ENCODE measurements at regions not wholly inside any gene's neighbourhood (a gene's known extent, or its start where the extent isn't known, plus 50 kb on each side); places are given as distances from the start of the nearest gene placed in this dataset.

DNA sequence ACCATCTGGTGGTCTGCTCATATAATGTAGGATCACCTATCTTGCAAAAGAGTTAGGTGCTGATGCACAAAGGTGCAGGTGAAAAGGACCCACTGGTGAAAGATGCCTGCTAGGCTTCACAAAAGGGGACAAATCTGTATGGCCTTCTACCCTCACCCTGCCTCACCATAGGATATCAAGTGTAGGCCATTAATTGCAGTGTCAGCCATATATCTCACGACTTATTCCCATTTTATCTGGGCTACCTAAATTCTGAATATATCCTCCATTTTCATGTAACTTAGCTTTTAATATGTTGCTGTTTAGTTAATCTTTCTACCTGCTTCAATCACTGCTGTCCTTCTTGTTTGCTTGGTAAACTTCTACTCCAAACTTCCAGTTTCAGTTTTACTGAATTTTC, 84.2 kb upstream of the DPH5 start:
- H3K36me3 Mint-ChIP-seq: peaks cover 49% of the 10 kb centered on the region
- no peak overlapping the region for H3K4me3 Mint-ChIP-seq
- H3K9me3 Mint-ChIP-seq: peaks cover 23% of the 10 kb centered on the region
- H3K27me3 Mint-ChIP-seq: no peaks in the 10 kb centered on the region
- CTCF ChIA-PET: interaction anchor here (0.6 to 1.2 kb wide), 3 partner anchors 27 to 129 kb away, joined by 3 read pairs; no protein-coding TSS in a partner anchor
- H3K4me1 Mint-ChIP-seq: peaks cover 80% of the 10 kb centered on the region
- DNase-seq: no peak
- peak overlapping the region; percentile 98 for H3K27ac Mint-ChIP-seq

DNA sequence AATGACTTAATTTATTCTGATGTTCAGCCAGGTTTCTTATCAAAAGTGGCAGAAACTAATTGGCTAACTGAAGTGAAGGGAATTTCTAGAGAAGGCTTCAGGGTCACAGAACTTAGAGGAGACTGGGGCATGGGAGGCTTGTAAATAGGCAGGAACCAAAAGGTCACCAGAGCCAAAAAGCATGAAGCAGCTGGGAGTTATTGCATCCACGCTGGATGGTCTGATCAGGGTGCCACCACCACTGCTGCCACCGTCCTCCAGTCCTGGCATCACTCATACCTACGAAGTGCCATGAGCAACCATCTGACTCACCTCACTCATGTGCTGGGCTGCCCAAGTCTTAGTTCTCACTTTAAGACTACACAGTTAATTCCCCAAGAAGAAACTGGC, 82.5 kb upstream of the DPH5 start:
- H3K27ac Mint-ChIP-seq: no peak overlapping the region
- peaks cover 68% of the 10 kb centered on the region for H3K4me1 Mint-ChIP-seq
- CTCF ChIA-PET: interaction anchor here (1.4 kb wide), 1 partner anchor 15 kb away, joined by 3 read pairs; no protein-coding TSS in a partner anchor
- no peaks in the 10 kb centered on the region for H3K27me3 Mint-ChIP-seq
- H3K36me3 Mint-ChIP-seq: peaks cover 37% of the 10 kb centered on the region
- H3K9me3 Mint-ChIP-seq: peaks cover 15% of the 10 kb centered on the region
- H3K4me3 Mint-ChIP-seq: no peak overlapping the region
- DNase-seq: no peak

DNA sequence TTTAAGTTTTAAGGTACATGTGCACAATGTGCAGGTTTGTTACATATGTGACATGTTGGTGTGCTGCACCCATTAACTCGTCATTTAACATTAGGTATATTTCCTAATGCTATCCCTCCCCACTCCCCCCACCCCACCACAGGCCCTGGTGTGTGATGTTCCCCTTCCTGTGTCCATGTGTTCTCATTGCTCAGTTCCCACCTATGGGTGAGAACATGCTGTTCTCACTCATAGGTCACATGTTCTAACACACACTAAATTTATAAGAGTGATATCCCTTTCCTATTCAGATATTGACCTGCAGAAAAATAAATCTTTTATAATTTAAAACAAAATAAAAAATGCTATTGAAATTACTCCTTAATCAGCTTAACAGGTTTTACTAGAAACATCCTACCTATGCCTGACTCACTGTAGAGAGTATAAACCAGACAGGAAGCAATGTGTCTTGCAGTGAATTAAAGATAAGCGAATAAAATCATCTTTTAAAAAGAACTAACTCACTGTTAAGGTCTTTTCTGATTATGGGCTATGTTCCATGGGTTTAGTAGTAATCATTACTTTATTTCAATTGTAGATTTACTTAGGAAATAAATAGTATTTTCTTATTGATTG, 82.0 kb upstream of the DPH5 start:
- peaks cover 15% of the 10 kb centered on the region for H3K9me3 Mint-ChIP-seq
- no peaks in the 10 kb centered on the region for H3K27me3 Mint-ChIP-seq
- no peak for DNase-seq
- H3K4me1 Mint-ChIP-seq: peaks cover 63% of the 10 kb centered on the region
- H3K4me3 Mint-ChIP-seq: no peak overlapping the region
- CTCF ChIA-PET: interaction anchor here (1.4 kb wide), 1 partner anchor 15 kb away, joined by 3 read pairs; no protein-coding TSS in a partner anchor
- H3K27ac Mint-ChIP-seq: no peak overlapping the region
- H3K36me3 Mint-ChIP-seq: peaks cover 35% of the 10 kb centered on the region

DNA sequence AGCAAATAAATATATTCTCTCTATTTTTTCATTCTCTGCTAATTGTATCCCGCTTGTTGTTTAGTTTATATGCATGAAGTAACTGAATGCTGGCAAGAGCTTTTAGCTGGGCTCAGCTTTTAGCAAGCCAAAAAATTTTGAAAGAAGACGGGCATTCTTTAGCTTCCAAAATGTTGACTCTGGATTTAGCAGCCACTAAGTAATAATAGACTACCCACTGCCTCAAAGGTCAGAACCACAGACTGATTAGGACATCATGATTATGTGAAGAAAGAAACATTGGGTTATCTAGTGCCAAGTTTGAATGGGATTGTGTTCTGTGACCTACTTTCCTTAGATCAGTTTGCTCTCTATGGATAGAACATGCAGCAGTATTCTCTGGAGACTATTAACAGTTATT, 80.3 kb upstream of the DPH5 start:
- Mint-ChIP-seq H3K9me3 (peaks cover 15% of the 10 kb centered on the region), H3K36me3 (peaks cover 31% of the 10 kb centered on the region), H3K27ac (no peak overlapping the region), H3K4me3 (no peak overlapping the region), H3K27me3 (no peaks in the 10 kb centered on the region), H3K4me1 (peaks cover 53% of the 10 kb centered on the region)
- DNase-seq: no peak
- CTCF ChIA-PET: no interaction called here

DNA sequence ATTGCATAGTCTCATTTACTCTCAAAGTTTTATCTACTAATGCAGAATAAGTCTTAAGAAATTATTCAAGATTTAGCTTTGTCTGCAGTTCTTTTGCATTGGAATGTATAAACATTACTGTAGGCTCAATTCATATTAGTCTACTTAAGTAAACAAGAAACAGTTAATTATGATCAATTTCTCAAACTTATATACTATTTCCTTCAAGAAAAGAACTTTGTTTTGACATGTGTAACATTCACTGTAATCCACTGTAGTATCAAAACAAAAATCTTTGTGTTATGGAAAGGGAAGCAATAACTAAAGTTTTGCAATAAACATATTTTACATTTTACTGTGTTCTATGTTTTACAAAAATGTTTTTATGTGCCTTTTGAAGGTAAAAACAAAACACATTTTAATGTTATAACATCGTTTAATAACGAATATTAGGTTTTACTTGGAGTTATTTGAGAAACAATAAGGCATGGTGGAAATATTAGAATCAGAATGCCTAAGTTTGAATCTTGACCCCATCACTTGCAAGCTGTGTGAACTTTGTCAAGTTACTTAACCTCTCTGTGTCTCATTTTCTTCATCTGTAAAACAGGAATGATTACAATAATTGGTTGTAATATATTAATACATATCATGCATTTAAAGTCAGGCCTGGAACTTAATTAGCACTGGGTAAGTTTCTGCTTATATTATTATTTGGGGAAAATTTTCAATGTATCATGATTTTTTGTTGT, 77.0 kb upstream of the DPH5 start:
- Mint-ChIP-seq H3K27ac (no peak overlapping the region), H3K4me1 (peaks cover 27% of the 10 kb centered on the region), H3K9me3 (peaks cover 16% of the 10 kb centered on the region), H3K4me3 (no peak overlapping the region), H3K27me3 (no peaks in the 10 kb centered on the region), H3K36me3 (peaks cover 16% of the 10 kb centered on the region)
- CTCF ChIA-PET: no interaction called here
- DNase-seq: no peak

DNA sequence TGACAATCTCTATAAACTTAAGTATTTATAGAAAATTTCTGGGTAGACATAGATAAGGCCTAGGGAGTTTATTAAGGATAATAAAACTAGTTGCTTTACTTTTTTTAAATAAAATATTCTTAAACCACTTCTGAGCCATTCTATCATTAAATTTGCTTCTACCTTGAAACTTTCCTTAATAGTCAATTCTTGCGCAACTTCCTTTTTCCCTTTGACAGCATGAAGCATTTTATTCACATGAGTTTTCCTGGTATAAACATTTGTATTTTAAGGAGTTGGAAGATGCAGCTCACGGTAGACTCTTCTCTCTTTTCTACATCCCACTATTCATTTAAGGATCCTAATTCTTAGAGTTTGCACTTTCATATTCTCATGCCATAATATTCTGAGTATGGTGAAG, 75.8 kb upstream of the DPH5 start:
- CTCF ChIA-PET: no interaction called here
- Mint-ChIP-seq H3K9me3 (peaks cover 19% of the 10 kb centered on the region), H3K27me3 (no peaks in the 10 kb centered on the region)

DNA sequence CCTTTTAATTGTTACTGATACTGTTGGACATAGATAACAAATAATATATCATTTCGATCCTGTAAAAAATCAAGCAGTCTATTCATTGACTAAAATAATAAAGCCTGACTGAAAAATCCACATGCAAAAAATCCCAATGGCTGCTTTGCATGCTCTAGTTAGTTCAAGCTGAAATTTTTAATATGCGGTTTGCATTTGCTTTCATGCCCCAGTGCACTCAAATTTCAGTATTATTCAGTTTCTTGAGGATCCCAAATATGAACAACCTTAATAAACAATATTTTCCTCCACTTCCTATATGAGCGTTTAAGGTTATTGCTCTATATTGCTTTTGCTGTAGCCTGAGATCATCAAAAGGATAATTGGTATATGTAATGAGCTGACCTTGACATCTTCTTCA, 75.1 kb upstream of the DPH5 start:
- no peak for DNase-seq
- H3K27me3 Mint-ChIP-seq: no peaks in the 10 kb centered on the region
- peaks cover 23% of the 10 kb centered on the region for H3K36me3 Mint-ChIP-seq
- no peak overlapping the region for H3K27ac Mint-ChIP-seq
- CTCF ChIA-PET: no interaction called here
- peaks cover 19% of the 10 kb centered on the region for H3K9me3 Mint-ChIP-seq
- no peak overlapping the region for H3K4me3 Mint-ChIP-seq
- peaks cover 12% of the 10 kb centered on the region for H3K4me1 Mint-ChIP-seq

More for the DNA sequence above, 75.8 kb upstream of the DPH5 start:
- Mint-ChIP-seq H3K27ac (no peak overlapping the region), H3K4me1 (peaks cover 17% of the 10 kb centered on the region), H3K36me3 (peaks cover 24% of the 10 kb centered on the region), H3K4me3 (no peak overlapping the region)
- DNase-seq: no peak

DNA sequence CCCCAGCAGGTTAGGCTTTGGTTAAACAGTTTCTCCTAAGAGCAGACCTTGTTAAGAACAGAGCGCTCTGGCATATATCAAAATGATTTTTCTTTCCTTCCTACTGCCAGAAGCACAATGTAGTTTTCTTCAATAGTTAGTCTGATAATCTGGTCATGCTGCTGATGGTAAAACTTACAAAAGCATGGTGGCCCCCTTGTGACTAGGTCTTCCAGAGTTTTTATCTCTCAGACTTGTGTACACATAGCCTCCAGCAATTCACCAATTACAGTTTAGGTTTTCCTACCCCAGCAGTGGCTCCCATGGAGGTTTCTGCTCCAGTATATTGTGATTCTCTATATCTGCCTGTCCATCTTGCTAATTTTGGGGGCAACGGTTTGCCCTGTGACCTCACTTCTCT, 73.3 kb upstream of the DPH5 start:
- no peak overlapping the region for H3K4me3 Mint-ChIP-seq
- H3K9me3 Mint-ChIP-seq: peaks cover 30% of the 10 kb centered on the region
- H3K27me3 Mint-ChIP-seq: no peaks in the 10 kb centered on the region
- H3K36me3 Mint-ChIP-seq: peaks cover 28% of the 10 kb centered on the region
- DNase-seq: no peak
- peaks cover 12% of the 10 kb centered on the region for H3K4me1 Mint-ChIP-seq
- H3K27ac Mint-ChIP-seq: no peak overlapping the region
- CTCF ChIA-PET: interaction anchor here (0.6 to 0.9 kb wide), 3 partner anchors 85 to 211 kb away, joined by 3 read pairs; no protein-coding TSS in a partner anchor

DNA sequence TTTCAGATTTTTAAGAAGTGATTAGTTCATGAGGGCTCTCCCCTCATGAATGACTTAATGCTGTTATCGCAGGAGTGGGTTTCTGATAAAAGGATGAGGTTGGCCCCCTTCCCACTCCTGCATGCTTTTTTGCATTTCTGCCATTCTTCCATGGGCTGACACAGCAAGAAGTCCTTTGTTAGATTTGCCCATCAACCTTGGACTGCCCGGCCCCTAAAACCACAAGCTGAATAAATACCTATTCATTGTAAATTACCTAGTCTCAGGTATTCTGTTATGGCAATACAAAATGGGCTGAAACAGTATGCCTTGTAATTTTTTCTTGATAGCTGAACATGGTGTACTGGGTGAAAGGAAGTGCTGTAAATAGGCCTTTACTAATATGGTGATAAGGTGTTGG, 72.7 kb upstream of the DPH5 start:
- DNase-seq: no peak
- CTCF ChIA-PET: interaction anchor here (0.8 kb wide), 1 partner anchor 161 kb away, joined by 3 read pairs; no protein-coding TSS in a partner anchor
- H3K36me3 Mint-ChIP-seq: peaks cover 30% of the 10 kb centered on the region

DNA sequence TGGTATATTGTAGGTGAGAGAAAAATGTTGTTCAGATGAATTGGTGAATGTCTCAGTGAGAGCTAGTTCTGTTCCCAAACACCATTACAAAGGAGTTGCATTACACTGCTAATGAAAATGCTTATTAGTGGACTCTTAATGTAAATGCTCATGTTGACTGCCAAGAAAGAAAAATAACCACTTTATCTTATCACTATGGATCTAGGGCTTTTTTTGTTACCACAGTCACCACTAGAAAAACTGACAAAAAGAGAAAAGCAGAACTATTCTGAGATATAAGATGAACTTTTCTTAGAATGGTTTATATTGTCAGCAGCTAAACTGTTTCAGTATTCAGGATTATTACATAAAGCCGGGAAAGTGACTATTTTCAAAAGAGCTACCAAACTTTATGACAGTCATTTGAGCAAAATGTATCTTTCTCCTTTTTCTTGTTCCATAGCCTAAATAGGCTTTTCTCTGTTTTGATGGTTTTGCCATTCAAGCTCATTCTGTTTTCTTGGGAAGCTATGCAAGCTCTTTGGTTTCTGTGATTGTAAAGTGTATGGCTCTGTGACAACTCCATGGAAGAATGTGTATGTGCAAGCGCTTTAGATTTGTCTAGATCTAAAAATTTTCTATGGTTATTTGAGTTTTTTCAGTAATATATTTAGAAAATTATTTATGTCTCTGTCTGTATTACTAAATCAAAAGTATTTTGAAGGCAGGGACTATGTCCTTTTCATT, 64.2 kb upstream of the DPH5 start:
- no peak for DNase-seq
- Mint-ChIP-seq H3K4me1 (peaks cover 34% of the 10 kb centered on the region), H3K9me3 (peaks cover 14% of the 10 kb centered on the region), H3K27ac (peak overlapping the region; percentile 44), H3K36me3 (peaks cover 59% of the 10 kb centered on the region), H3K4me3 (no peak overlapping the region), H3K27me3 (no peaks in the 10 kb centered on the region)
- CTCF ChIA-PET: no interaction called here

More for the DNA sequence above, 72.7 kb upstream of the DPH5 start:
- peaks cover 30% of the 10 kb centered on the region for H3K9me3 Mint-ChIP-seq
- no peaks in the 10 kb centered on the region for H3K27me3 Mint-ChIP-seq
- no peak overlapping the region for H3K4me3 Mint-ChIP-seq
- H3K4me1 Mint-ChIP-seq: peaks cover 12% of the 10 kb centered on the region
- H3K27ac Mint-ChIP-seq: no peak overlapping the region

DNA sequence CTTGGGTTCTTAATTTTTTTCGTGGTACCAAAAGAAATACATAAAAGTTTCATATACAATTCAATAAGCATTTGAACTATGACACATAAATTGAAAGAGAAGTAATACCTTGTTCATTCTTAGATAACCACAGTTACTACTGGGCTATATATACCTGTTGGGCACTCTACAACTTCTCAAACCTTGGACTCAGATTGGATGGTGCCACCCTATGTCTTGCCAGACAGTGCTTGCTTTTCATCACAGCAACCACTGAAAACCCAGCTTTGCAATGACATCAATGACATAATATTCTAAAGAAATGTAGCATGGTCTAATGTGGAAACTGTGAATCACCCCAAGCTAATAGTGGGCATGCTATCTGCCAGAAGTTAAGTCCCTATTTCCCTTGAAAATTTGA, 62.8 kb upstream of the DPH5 start:
- CTCF ChIA-PET: no interaction called here
- Mint-ChIP-seq H3K27ac (no peak overlapping the region), H3K9me3 (peaks cover 8% of the 10 kb centered on the region), H3K27me3 (no peaks in the 10 kb centered on the region), H3K4me1 (peaks cover 44% of the 10 kb centered on the region), H3K36me3 (peaks cover 65% of the 10 kb centered on the region), H3K4me3 (no peak overlapping the region)
- no peak for DNase-seq

DNA sequence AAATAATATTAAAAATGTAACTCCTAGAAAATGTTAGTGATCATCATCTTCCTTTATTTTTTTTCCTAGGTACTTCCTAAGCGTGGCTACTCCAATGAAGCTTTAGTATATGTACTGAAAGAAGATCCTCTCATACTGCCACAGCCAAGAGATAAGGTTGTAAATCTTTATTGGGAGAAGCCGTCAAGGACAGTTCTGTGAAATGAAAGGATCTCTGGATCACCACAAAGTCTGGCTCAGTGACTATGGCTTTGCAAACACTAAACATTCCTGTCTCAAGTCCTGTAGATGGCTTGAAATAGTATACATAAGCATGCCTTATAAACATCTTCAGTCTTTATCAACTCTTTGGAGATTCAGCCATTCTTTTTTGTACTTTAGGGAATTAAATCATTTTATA, 61.2 kb upstream of the DPH5 start:
- CTCF ChIA-PET: interaction anchor here (1.2 kb wide), 1 partner anchor 51 kb away, joined by 3 read pairs; no protein-coding TSS in a partner anchor
- DNase-seq: no peak
- no peak overlapping the region for H3K4me3 Mint-ChIP-seq
- H3K4me1 Mint-ChIP-seq: peaks cover 56% of the 10 kb centered on the region
- no peak overlapping the region for H3K27ac Mint-ChIP-seq
- H3K9me3 Mint-ChIP-seq: no peaks in the 10 kb centered on the region
- peaks cover 61% of the 10 kb centered on the region for H3K36me3 Mint-ChIP-seq
- H3K27me3 Mint-ChIP-seq: no peaks in the 10 kb centered on the region

DNA sequence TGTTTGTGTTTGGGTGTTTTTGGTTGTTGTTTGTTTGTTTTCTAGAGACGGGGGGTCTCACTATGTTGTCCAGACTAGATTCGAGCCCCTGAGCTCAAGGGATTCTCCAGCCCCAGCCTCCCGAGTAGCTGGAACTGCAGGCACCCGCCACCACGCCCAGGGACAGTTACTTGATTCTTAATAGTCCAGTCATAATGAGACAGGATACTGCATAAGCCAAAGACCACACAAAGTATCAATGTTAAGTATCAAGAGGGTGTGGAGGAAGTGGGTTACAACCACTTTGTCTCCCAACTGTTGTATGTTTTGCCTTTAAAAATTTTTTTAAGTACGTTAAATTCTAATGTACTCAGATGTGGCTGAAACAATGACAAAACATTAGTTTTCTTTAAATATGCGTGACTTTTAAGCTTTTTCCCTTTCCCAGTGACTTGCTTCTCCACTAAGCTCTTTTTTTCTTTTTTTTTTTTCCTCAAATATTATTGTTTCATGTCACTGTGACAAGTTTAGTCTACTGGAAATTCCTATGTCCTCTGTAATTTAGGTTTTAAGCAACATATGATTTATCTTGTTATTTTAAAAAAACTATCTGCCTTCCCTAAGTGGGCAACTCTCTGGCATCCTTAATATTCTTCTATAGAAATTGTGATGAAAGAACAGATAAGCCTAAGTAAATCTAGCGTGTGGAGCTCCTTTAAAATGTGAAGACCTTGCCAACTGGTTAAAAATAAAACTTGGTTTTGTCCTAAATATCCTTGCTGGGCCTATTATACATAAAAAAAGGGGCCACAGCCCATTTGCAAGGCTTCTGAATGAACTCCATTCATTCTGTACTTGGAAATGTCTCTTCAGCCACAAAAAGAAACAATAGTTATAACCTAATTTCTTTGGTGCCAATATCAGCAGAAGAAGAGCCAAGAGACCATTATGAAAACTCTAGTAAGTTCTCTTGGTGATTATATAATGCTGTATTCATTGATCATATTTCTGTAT, 56.2 kb upstream of the DPH5 start:
- Mint-ChIP-seq H3K27ac (peak overlapping the region; percentile 99), H3K4me3 (peak overlapping the region; percentile 1), H3K27me3 (no peaks in the 10 kb centered on the region), H3K36me3 (peaks cover 77% of the 10 kb centered on the region), H3K4me1 (peaks cover 74% of the 10 kb centered on the region), H3K9me3 (peaks cover 27% of the 10 kb centered on the region)
- DNase-seq: peak; percentile 76
- CTCF ChIA-PET: no interaction called here
